Hematopoietic multipotent progenitor cell (in vitro differentiated cells): ENCODE measurements at regions not wholly inside any gene's neighbourhood (a gene's known extent, or its start where the extent isn't known, plus 50 kb on each side); places are given as distances from the start of the nearest gene placed in this dataset.
A peak's percentile ranks its signal among the peaks of the same experiment; 100 is the strongest.

Source experiments
- DNase-seq, 3 donors: peaks; one replicate each; pipeline ENCODE4 v3.0.0-alpha.2; 2011 to 2015; ENCODE audit warnings: low read depth in 2 of 3, low spot score in 2 of 3

DNA sequence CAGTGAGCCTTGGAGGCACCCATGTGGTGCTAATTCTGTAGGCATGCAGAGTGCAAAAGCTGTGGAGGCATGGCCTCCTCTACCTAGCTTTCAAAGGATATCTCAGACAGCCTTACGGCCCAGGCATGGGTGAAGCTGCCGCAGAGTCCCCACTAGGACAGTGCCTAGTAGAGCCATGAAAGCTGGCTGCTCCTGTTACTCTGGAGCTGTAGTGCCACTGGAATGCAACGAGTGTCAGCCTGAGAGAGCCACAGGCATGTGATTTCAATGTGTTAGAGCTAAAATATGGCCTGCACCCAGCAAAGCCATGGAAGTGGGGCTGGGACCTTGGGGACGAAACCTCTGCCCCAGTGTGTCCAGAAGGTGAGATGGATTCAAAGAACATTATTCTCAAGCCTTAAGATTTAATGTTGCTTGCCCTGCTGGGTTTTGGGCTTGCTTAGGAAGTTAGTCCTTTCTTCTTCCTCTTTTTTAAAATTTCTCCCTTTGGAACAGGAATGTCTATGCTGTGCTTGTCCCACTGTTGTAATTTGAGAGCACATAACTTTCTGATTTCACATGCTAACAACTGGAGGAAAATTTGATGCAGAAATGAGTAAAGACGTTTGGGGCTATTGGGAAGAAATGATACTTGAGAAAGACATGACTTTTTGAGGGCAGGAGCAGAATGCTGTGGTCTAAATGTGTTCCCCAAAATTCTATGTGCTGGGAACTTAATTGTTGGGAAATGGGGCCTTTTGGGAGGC is 298.4 kb downstream of the PSAT1 start:
- no peak for DNase-seq

DNA sequence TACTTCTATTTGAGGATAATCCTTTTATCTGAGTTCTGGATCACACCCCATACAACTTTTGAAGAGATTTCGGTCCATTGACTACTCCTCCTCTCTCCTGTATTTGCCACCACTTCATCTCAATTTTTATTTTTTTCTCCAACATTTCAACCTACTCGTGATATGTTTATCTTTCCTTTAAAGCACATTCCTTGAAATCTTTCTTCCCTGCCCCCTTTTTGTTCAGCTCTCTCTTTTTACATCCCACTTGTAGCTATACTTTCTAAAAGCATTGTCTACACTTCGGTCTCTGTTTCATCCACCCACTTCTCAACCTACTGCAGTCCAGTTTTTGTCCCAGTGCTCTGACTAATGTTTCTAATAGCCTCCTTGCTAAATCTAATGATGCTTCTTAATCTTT is 299.4 kb downstream of the PSAT1 start:
- DNase-seq, result no peak

DNA sequence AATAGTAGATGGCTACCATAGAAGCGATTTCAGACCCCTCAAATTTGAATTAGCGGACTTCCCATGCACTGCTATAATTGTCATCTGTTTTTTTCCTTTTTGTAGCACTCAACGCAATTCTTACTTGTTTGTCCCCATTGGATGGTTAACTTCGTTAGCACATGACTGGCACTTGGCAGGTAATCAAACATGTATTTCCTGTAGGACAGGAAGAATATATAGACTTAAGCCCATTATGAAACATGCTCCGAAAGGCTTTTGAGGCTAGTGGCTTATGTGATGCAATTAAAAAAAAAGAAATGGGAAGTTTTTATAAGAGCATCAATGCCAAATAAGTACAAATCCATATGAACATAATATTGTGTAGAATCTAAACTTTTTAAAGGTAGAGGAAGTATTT is 301.2 kb downstream of the PSAT1 start:
- no peak for DNase-seq

DNA sequence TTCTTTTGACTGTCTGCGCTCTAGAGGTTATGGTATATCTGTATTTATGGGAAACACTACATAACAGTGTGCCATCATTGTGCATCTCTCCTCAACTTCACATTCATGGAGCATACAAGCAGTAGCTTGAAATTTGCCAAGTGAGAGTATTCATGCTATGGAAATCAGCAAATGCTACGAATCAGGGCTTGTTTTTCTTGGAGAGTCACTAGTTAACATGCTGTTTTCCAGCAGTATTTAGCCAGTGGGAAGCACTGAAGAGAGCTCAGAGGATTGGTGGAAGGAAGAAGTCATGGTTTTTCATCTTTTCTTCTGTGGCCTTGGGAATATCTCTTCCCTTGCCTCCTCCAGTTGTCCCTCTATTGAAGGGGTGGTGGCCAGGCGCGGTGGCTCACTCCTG is 303.0 kb downstream of the PSAT1 start:
- DNase-seq, result no peak

DNA sequence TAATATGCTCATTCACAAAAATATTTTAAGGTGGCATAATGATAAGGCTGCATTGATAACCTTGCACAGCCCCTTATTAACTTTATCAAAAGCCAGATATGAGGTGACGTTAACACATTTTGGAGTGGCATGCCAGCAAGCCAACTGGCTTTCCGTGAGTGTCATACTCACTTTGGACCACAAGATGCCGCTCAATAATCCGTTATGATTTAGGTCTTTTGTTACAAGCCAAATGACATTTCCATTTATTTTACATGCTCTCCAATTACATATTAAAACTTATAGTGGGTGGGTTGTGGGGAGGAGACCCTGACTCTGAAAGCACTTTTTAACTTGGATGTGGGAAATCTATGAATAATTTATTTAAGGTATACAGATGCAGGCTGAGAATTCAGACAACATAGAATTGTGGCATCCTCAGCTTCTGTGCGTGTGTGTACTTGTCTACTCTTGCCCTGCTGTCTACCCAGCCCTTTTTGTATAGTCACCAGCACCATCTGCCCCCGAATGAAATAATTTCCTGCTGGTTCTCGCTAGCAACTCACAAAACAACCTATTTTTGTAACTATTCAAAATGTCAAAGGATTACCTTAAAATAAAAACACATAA is 305.1 kb downstream of the PSAT1 start:
- peak in 2 of 3 donors; percentile 25 to 56 for DNase-seq

DNA sequence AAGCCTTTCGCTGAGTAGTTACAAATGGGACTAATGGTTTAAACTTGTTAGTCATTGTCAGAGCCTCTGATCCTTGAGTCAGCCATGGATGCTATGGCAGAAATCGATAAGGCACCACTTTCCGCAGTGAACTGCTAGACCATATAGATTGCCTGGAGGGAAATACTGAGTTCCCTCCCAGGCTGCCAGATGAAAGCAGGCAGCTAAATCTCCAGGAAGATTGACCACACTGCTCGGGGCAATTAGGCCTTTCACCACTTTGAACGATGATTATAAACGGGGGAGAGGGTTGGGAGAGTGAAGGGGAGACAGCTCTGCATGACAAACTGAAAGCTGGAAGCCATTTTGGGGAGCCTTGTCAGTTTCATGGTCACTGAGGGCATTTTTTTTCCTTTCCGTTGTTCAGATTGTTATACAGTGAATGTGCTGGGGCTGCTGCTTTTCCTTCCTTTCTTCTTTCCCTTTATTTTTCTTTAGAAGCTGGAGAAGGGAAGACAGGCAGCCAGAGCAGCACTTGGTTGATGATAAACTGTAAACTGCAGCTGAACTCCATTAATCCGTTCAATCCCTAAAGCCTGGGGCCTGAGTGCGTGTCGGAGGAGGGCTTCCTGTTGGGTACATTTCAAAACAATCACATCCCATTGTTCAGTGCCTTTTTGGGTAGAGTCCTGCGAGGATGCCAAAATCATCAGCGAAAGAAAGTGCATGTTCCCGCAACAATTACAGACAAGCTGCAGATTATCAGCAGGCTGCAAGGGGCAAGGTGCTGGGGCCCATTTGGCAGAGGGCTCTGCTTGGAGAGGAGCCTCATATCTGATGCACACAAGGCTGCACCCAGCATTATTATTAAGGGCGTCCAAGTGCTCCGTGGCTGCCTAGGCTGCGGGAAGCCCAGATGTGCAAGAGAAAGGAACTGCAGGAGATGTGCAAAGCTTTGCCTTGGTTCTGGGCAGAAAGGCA is 308.4 kb downstream of the PSAT1 start:
- no peak for DNase-seq

DNA sequence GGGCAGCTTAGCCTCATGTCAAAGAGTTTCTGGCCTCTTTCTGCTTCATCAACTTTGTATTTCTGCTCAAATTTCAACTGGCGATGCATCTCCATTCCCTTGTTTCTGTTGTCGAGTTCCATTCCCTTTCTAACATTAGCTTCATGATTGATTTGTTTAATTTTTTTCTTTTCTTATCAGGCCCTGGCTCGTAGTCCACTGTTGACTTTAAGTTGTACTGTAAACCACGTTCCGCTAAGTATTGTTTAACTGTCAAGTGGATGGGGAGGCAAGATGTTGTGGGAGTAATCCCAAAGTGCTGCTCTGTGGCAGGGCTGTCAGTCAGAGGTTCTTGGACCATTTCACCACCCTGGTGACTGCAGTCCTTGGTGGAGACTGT is 309.1 kb downstream of the PSAT1 start:
- no peak for DNase-seq

DNA sequence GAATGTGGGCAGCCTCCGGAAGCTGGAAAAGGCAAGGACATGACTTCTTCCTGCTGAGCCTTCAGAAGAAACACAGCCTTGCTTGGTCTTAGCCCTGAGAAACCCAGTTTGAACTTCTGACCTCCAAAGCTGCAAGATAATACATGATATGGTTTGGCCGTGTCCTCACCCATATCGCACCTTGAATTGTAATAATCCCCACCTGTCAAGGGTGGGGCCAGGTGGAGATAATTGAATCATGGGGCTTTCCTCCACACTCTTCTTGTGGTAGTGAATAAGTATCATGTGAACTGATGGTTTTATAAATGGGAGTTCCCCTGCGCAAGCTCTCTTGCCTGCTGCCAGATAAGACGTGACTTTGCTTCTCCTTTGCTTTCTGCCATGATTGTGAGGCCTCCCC is 310.9 kb downstream of the PSAT1 start:
- DNase-seq, result no peak

DNA sequence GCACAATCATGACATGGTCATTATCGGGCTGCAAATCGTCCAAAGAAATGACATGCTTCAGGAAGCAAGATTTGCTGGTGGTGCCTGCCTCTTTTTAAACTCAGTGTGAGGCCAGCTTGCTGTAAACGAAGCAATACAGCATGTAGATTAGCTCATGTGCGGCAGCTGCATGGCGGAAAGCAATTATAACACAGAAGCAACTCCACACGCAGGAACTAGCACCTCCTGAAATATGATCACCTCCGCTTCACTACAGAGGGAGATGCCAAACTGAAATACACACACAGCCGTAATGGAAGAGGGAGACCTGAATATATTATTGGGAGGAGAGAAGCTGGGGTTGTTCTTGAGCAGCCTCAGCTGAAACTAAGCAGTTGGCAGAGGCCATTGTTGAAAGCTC is 312.5 kb downstream of the PSAT1 start:
- DNase-seq, result no peak

DNA sequence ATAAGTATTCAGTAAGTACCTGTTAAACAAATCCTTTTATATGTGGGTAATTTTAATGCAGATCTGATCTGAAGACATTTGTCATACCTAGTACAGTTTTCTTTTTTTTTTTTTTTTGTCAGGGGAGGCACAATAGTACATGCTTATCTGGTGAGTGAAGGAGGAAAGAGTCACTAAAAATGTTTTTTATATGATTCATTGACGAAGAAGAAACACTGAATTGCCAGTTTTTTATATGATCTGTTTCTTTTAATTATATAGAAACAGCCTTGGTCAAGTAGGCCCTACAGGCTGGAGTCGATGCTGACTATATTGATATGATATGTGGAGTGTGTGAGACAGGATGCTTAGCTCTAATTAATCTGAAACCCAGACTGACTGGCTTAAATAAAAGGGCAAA is 315.2 kb downstream of the PSAT1 start:
- no peak for DNase-seq

DNA sequence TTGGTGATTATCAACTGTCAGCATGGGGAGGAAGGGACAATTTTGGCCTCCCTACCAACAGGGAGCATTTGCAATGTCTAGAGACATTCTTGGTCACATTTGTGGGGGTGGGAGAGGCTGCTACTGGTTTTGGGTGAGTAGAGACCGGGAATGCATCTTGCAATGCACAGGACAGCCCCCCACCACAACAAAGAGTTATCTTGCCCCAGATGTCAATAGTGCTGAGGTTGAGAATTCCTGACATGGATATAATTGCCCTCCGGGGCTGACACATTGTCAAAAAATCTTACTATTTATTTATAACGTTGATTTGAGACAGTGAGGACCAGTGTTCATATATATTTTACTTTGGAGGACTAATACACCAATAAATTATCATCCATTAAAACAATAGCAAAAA is 316.1 kb downstream of the PSAT1 start:
- DNase-seq, result no peak

DNA sequence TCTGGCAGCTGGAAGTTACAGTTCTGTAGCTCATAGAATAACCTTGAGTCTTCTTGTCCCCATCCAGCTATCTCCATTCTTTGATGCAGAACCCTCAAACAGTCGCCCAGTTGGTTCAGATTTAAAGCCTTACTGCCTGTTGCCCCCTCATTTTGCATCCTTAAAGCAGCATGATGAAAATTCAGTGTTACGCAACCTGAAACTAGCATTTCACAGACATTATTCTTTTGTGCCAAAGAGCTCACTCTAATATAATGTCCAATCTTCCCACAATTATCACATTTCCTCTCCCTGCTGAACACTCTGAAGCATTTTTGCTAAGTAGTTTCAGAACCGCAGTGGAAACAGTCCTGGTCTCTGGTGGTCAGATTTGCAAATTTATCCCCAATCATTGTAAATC is 318.0 kb downstream of the PSAT1 start:
- DNase-seq, result no peak

DNA sequence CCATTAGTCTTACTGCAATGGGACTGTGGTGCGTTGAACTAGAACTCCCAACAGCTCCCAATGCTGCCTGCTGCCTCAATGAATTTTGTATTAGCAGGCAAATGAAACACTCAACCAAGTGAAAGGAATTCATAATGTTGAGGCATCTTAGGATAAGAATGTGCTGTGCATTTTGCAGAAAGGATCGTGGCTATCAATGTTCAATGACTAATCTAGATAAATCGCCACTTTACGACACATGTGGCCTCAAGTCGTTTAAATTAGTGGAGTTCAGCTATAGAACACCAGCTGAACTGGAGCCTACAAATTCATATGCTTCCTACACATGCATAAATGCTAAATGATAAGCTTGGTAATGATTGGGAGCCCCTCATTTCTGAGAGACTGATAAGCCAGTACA is 318.4 kb downstream of the PSAT1 start:
- no peak for DNase-seq

DNA sequence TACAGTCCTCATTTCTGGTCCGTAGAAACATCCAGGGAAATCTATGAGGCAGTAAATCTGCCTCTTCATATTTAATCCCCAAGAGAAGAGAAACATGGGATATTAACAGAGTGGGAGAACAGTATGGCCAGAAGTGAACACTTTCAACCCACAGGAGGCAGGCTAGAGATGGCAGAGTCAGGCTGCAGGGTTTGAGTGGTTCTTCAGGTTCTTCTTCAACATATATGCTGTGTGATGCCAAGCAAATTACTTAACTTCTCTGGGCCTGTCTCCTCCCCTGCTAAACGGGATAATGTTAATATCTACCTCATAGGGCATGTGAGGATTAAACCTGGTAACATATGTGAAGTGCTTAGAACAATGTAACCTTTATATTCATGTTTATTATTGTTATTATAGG is 321.8 kb downstream of the PSAT1 start:
- DNase-seq, result no peak

DNA sequence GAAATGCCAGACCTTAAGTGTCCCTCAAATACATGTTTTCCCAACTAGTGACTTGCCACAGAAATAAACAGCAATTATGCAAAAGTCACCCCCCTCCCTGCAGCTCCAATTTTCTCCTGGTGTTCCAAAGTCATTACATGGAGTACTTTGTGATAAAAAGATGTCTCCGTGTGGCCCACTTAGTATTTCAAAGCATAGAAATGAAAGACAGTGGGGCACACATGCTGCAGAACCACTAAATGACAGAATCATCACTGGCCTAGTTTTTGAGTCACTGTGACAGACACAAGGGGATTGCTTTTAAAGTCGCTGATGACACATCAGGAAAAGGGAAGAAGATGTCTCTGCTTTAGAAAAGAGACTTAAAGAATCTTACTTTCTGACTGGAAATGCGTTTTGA is 323.4 kb downstream of the PSAT1 start:
- DNase-seq, result no peak

DNA sequence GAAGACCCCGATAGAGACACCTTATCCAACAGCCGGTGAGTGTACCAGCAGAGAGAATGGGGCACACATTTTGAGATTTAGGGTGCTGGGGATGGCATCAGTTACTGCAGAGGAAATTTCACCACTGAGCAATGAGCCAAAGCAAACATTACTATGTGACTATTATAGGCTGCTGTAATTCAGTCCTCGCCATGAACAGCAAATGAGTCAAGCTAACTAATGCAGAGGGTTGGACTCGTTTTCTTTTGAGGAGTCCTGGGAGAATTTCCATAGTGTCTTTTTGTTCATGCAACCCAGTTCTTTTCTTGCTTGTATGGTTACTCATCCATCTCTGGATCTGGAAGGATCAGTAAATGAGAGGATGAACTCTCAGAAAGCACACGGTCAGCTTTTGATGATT is 323.8 kb downstream of the PSAT1 start:
- no peak for DNase-seq

DNA sequence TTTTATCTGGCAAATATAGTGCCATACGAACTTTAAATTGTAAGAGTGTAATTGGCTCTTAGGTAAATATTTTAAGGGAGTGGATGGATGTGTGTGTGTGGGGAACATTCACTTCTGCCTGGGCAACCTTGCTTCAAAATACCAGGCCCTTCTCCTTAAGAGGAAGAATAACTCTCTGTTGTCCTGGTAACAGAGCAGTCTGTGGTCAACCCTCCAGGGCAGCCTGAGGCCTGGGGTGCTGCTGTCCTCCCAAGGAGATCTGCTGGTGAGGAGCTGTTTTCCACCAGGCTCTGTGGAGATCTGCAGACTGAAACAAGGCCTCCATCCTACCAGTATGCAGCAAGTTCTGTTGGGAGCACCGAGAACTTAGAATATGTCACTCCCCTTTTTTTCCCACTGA is 325.2 kb downstream of the PSAT1 start:
- DNase-seq, result no peak

DNA sequence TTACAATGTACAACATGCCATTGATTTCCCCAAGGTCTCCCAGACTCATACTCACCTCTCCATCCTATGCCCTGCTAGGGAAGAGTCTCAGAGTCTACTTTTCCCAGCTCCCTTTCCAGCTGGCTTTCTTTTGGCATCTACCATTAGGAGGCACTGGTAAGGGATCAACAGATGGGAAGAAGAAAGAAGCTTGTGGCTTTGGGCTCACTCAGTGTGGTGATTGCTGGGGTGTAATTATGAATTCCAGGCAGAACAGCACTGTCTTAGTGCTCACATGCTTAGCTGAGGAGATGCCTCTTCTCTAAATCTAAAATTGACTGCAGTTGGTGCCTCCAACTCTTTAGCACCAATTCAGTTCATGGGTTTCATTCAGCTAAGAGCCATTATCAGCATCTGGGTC is 330.0 kb downstream of the PSAT1 start:
- DNase-seq, result no peak

DNA sequence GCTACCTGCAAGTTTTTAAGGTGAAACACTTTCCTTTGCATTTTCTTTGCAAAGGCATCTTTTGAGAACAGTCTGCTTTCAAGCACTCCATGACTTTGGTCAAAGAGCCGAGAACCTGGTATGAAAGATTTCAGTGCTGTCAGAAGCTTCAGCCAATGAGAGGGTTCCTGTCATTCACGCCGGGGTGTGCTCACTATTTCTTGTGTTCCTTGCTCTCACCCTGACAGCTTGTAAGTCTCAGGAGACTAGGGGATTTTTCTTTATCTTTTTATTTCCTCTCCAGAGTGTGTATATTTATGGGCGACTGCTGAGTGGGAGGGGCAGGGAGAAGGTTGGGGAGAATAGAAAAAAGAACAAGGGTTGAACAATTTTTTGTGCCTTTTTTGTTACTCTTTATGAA is 334.0 kb downstream of the PSAT1 start:
- no peak for DNase-seq

DNA sequence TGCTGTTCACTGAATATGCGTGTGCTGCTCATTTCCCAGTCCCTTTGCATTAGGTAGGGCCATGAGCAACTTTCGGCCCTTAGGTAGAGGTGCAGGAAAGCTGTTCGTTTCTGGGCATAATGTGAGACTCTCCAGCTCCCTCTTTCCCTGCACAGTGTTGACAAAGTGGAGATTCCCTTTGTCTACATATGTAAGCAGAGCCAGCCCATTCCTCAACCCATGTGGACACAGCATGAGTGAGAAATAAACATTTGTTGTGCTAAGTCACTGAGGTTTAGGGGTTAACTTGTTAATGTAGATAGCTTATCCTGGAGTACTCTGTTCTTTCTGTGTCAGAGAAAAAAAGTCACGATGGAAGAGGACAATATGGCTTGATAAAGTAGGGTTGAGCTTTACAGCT is 343.8 kb downstream of the PSAT1 start:
- DNase-seq, result no peak

DNA sequence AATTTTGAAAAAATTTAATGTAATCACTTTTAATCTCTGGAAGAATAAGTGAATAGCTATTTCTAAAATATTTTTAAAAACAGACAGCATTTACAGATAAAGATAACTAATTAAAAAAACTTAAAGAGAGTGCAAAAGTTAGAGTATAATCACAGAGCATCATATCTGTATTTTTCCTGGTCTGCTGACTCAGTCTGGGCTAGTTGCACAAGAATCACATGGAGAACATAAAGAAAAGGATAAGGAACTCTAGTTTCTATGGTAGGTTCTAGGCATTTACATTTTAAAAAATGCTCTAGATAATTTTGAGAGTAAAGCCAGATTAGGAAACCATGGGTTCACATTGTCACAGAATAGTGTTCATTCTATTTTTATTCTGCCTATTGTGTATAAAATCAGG is 347.4 kb downstream of the PSAT1 start:
- no peak for DNase-seq

DNA sequence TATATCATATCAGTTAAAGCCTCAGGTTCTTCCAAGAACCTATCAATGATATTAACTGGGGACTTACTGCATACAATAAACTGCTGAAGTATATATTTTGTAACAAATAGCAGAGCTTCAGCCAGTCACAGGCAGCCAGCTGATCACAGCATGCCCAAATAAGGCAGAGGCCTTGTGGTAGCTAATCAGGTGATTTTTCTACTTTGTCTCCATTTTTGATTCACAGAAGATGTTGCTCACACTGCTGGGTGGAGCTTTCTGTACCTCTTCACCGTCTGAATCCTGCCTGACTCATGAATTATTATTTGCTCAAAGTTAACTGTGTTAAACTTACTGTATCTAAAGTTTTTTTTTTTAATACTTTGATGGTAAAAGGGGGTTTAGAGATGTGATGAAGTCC is 357.4 kb downstream of the PSAT1 start:
- no peak for DNase-seq
